ENCODE measurements at regions not wholly inside any gene's neighbourhood (a gene's known extent, or its start where the extent isn't known, plus 50 kb on each side); places are given as distances from the start of the nearest gene placed in this dataset.
"Not testable (repeated sequence)": the region's sequence is repeated elsewhere in the genome, so short reads cannot be mapped to it uniquely, and the experiment has no call there.

- WGBS, result 89% methylated on average over 3 of the region's 3 CpGs
- not testable (repeated sequence) for H3K27ac ChIP-seq (ENCODE audit: low read depth); DNase-seq (ENCODE audit: extremely low spot score); H3K4me3 ChIP-seq (ENCODE audit: low read depth, low read length); H3K4me1 ChIP-seq (ENCODE audit: insufficient read depth); H3K36me3 ChIP-seq (ENCODE audit: insufficient read depth)
Observed at GRCh38 chr6:76745388-76745787, 672.9 kb upstream of the IMPG1 start.

- H3K27ac ChIP-seq (ENCODE audit: low read depth); H3K36me3 ChIP-seq (ENCODE audit: insufficient read depth); H3K4me3 ChIP-seq (ENCODE audit: low read depth, low read length); DNase-seq (ENCODE audit: extremely low spot score); H3K4me1 ChIP-seq (ENCODE audit: insufficient read depth): not testable (repeated sequence)
- 87% methylated on average over 24 of the region's 38 CpGs for WGBS
Observed at GRCh38 chr6:76744151-76744720, 671.8 kb upstream of the IMPG1 start.

GRCh38 chr6:76742919-76743318 lies 670.5 kb upstream of the IMPG1 start:
- WGBS, result 69% methylated on average over 2 of the region's 2 CpGs
- no peak for DNase-seq (ENCODE audit: extremely low spot score)
- no peak overlapping the region for H3K4me3 ChIP-seq (ENCODE audit: low read depth, low read length)

GRCh38 chr6:76719449-76719848 lies 647.0 kb upstream of the IMPG1 start:
- Histone ChIP-seq H3K4me3 (ENCODE audit: low read depth, low read length) (no peak overlapping the region), H3K27ac (ENCODE audit: low read depth) (no peak overlapping the region), H3K4me1 (ENCODE audit: insufficient read depth) (no peaks in the 10 kb centered on the region), H3K36me3 (ENCODE audit: insufficient read depth) (no peaks in the 10 kb centered on the region)
- WGBS, result 86% methylated on average over 1 of the region's 1 CpG
- no peak for DNase-seq (ENCODE audit: extremely low spot score)

More at GRCh38 chr6:76742919-76743318, 670.5 kb upstream of the IMPG1 start:
- H3K4me1 ChIP-seq (ENCODE audit: insufficient read depth), result no peaks in the 10 kb centered on the region
- no peaks in the 10 kb centered on the region for H3K36me3 ChIP-seq (ENCODE audit: insufficient read depth)
- no peak overlapping the region for H3K27ac ChIP-seq (ENCODE audit: low read depth)

GRCh38 chr6:76708641-76709331 lies 636.3 kb upstream of the IMPG1 start:
- Histone ChIP-seq H3K27ac (ENCODE audit: low read depth) (no peak overlapping the region), H3K4me3 (ENCODE audit: low read depth, low read length) (no peak overlapping the region), H3K4me1 (ENCODE audit: insufficient read depth) (no peaks in the 10 kb centered on the region), H3K36me3 (ENCODE audit: insufficient read depth) (no peaks in the 10 kb centered on the region)
- WGBS, result 91% methylated on average over 5 of the region's 5 CpGs
- DNase-seq (ENCODE audit: extremely low spot score), result no peak

- DNase-seq (ENCODE audit: extremely low spot score), result no peak
- Histone ChIP-seq H3K4me1 (ENCODE audit: insufficient read depth) (no peaks in the 10 kb centered on the region), H3K4me3 (ENCODE audit: low read depth, low read length) (no peak overlapping the region), H3K36me3 (ENCODE audit: insufficient read depth) (no peaks in the 10 kb centered on the region), H3K27ac (ENCODE audit: low read depth) (no peak overlapping the region)
Observed at GRCh38 chr6:76707630-76708029, 635.2 kb upstream of the IMPG1 start.

GRCh38 chr6:76706631-76707030 lies 634.2 kb upstream of the IMPG1 start:
- DNase-seq (ENCODE audit: extremely low spot score), result no peak
- H3K4me1 ChIP-seq (ENCODE audit: insufficient read depth), result no peaks in the 10 kb centered on the region
- no peak overlapping the region for H3K4me3 ChIP-seq (ENCODE audit: low read depth, low read length)
- H3K27ac ChIP-seq (ENCODE audit: low read depth), result no peak overlapping the region
- WGBS, result 20% methylated on average over 1 of the region's 1 CpG
- no peaks in the 10 kb centered on the region for H3K36me3 ChIP-seq (ENCODE audit: insufficient read depth)

- H3K4me3 ChIP-seq (ENCODE audit: low read depth, low read length), result no peak overlapping the region
- WGBS, result 60% methylated on average over 2 of the region's 2 CpGs
- no peaks in the 10 kb centered on the region for H3K4me1 ChIP-seq (ENCODE audit: insufficient read depth)
- H3K27ac ChIP-seq (ENCODE audit: low read depth), result no peak overlapping the region
- no peaks in the 10 kb centered on the region for H3K36me3 ChIP-seq (ENCODE audit: insufficient read depth)
- no peak for DNase-seq (ENCODE audit: extremely low spot score)
Observed at GRCh38 chr6:76706086-76706485, 633.6 kb upstream of the IMPG1 start.

GRCh38 chr6:76703786-76704185 lies 631.3 kb upstream of the IMPG1 start:
- no peak overlapping the region for H3K27ac ChIP-seq (ENCODE audit: low read depth)
- DNase-seq (ENCODE audit: extremely low spot score), result no peak
- 84% methylated on average over 1 of the region's 1 CpG for WGBS

GRCh38 chr6:76703285-76703684 lies 630.8 kb upstream of the IMPG1 start:
- no peak for DNase-seq (ENCODE audit: extremely low spot score)

More at GRCh38 chr6:76703786-76704185, 631.3 kb upstream of the IMPG1 start:
- Histone ChIP-seq H3K4me3 (ENCODE audit: low read depth, low read length) (no peak overlapping the region), H3K4me1 (ENCODE audit: insufficient read depth) (no peaks in the 10 kb centered on the region), H3K36me3 (ENCODE audit: insufficient read depth) (no peaks in the 10 kb centered on the region)

GRCh38 chr6:76702187-76702586 lies 629.7 kb upstream of the IMPG1 start:
- DNase-seq (ENCODE audit: extremely low spot score), result no peak
- Histone ChIP-seq H3K4me3 (ENCODE audit: low read depth, low read length) (no peak overlapping the region), H3K27ac (ENCODE audit: low read depth) (no peak overlapping the region), H3K36me3 (ENCODE audit: insufficient read depth) (no peaks in the 10 kb centered on the region), H3K4me1 (ENCODE audit: insufficient read depth) (no peaks in the 10 kb centered on the region)
- 33% methylated on average over 1 of the region's 1 CpG for WGBS

More at GRCh38 chr6:76703285-76703684, 630.8 kb upstream of the IMPG1 start:
- no peak overlapping the region for H3K4me3 ChIP-seq (ENCODE audit: low read depth, low read length)
- WGBS, result 97% methylated on average over 2 of the region's 2 CpGs
- no peaks in the 10 kb centered on the region for H3K36me3 ChIP-seq (ENCODE audit: insufficient read depth)
- no peaks in the 10 kb centered on the region for H3K4me1 ChIP-seq (ENCODE audit: insufficient read depth)
- H3K27ac ChIP-seq (ENCODE audit: low read depth), result no peak overlapping the region

- H3K27ac ChIP-seq (ENCODE audit: low read depth), result no peak overlapping the region
- no peak overlapping the region for H3K4me3 ChIP-seq (ENCODE audit: low read depth, low read length)
- DNase-seq (ENCODE audit: extremely low spot score), result no peak
- no peaks in the 10 kb centered on the region for H3K36me3 ChIP-seq (ENCODE audit: insufficient read depth)
- no peaks in the 10 kb centered on the region for H3K4me1 ChIP-seq (ENCODE audit: insufficient read depth)
- WGBS, result 35% methylated on average over 3 of the region's 3 CpGs
Observed at GRCh38 chr6:76701610-76702009, 629.1 kb upstream of the IMPG1 start.

- no peak overlapping the region for H3K27ac ChIP-seq (ENCODE audit: low read depth)
- H3K4me3 ChIP-seq (ENCODE audit: low read depth, low read length), result no peak overlapping the region
- H3K4me1 ChIP-seq (ENCODE audit: insufficient read depth), result no peaks in the 10 kb centered on the region
- 50% methylated on average over 2 of the region's 2 CpGs for WGBS
- no peaks in the 10 kb centered on the region for H3K36me3 ChIP-seq (ENCODE audit: insufficient read depth)
- DNase-seq (ENCODE audit: extremely low spot score), result no peak
Observed at GRCh38 chr6:76697585-76697984, 625.1 kb upstream of the IMPG1 start.

GRCh38 chr6:76694795-76695194 lies 622.3 kb upstream of the IMPG1 start:
- Histone ChIP-seq H3K36me3 (ENCODE audit: insufficient read depth) (no peaks in the 10 kb centered on the region), H3K4me3 (ENCODE audit: low read depth, low read length) (no peak overlapping the region), H3K27ac (ENCODE audit: low read depth) (no peak overlapping the region), H3K4me1 (ENCODE audit: insufficient read depth) (no peaks in the 10 kb centered on the region)
- no peak for DNase-seq (ENCODE audit: extremely low spot score)
- WGBS, result 72% methylated on average over 1 of the region's 1 CpG
